ENCODE measurements at regions not wholly inside any gene's neighbourhood (a gene's known extent, or its start where the extent isn't known, plus 50 kb on each side); places are given as distances from the start of the nearest gene placed in this dataset.
"Not testable (repeated sequence)": the region's sequence is repeated elsewhere in the genome, so short reads cannot be mapped to it uniquely, and the experiment has no call there.

DNA sequence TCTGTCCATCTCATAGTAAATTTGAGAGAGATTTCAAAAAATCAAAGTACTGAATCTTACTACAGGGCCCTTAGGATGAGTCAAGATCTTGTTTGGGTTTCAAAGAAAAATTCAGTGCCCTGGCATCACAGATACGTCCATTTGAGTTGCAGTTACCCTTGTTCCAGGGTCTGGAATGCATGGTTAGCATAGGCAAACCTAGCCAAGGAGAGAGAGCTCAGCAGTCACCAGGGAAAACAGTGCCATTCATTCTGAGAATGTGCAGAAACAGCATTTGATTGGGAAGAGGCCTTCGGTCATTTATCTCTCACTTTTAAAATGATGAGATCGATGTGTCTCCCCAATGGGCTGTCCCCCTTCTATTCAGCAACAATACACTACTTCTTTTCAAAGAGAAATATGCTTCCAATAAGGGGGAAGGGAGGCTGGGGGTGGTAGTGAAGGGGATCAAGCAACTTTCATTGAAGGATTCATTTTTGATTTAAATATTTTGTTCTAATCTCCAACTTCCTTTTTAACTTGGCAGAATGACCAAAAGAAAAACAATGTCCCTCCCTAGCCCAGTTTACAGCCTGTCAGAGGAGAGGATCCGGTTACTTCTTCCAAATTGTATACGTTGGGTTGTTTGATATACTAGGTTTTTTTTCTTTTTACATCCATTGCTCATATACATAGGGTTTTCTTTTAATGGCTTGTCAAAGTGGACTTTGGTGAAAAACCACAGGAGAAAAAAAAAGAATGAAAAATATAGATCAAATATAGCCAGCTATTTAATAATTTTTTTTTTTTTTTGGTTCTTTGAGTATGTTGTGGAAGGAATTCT, 491.1 kb downstream of the CCDC171 start:
- Mint-ChIP-seq H3K9me3 (peaks cover 0 to 4% (median 2%) of the 10 kb centered on the region in 3 donors), H3K4me3 (no peak overlapping the region), H3K27me3 (no peaks in the 10 kb centered on the region), H3K27ac (no peak overlapping the region), H3K36me3 (no peaks in the 10 kb centered on the region), H3K4me1 (no peaks in the 10 kb centered on the region)

DNA sequence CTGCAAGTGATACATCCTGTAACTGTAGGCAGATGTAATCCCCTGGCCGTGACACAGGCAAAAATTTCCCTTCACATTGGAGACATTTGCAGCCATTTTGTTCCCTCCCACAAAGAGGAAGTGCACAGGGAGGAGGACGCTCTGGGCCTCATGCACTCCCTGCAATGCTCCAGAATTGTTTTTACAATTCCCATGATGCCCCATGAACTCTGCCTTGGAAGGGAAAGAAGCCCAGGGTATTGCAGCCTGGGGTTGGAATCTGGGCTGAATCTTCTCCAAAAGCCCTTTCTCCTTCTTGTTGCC, 491.7 kb downstream of the CCDC171 start:
- H3K4me3 Mint-ChIP-seq = no peak overlapping the region
- no peaks in the 10 kb centered on the region for H3K27me3 Mint-ChIP-seq
- peaks cover 0 to 4% (median 2%) of the 10 kb centered on the region in 3 donors for H3K9me3 Mint-ChIP-seq
- H3K4me1 Mint-ChIP-seq = no peaks in the 10 kb centered on the region
- peak overlapping the region in 1 of 3 donors; percentile 33 for H3K27ac Mint-ChIP-seq
- H3K36me3 Mint-ChIP-seq = no peaks in the 10 kb centered on the region

DNA sequence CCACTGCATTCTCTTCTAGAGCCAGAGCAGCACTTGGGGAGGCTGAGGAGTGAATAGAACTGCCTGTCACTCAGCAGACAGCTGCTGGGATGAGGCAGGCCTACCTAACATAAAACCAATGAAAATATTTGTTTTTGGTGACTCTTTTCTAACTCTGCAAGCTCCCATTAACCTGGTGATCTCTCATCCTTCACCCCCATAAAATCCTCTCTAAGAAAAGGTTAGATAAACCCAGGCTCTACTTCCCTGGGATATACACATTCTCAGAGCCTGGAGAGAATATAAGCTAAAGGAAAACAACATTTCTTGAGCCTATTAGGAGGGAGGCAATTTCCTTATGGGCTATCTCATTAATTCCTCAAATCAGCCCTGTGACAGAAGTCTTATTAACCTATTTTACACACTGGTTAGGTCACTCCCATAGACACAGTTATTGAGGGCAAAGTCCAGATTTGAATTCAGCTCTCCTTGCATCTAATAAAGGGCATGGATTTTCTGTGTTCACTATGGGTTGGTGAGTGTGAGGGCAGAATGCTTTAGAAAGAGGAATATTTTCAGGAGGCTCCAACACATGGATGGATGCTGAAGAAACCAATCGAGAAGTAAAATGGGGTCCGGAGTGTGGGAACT, 492.9 kb downstream of the CCDC171 start:
- H3K4me3 Mint-ChIP-seq = no peak overlapping the region
- no peaks in the 10 kb centered on the region for H3K36me3 Mint-ChIP-seq
- no peaks in the 10 kb centered on the region for H3K27me3 Mint-ChIP-seq
- no peak overlapping the region for H3K27ac Mint-ChIP-seq
- peaks cover 0 to 4% (median 2%) of the 10 kb centered on the region in 3 donors for H3K9me3 Mint-ChIP-seq
- no peaks in the 10 kb centered on the region for H3K4me1 Mint-ChIP-seq

DNA sequence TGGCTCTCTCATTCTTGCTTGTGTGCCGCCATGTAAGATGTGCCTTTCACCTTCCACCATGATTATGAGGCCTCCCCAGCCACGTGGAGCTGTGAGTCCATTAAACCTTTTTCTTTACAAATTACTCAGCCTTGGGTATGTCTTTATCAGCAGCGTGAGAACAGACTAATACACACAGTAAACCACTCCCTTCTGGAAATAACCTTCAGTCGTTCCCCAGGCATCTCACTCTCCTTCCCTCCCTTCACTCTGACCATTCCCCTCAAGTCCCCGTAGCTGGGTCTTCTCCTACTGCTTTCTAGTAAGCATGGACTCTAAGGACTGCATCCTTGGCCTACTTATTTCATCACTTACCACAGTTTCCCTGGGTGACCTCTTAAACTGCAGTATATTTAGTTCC, 493.9 kb downstream of the CCDC171 start:
- H3K4me3 Mint-ChIP-seq = no peak overlapping the region
- no peaks in the 10 kb centered on the region for H3K36me3 Mint-ChIP-seq
- no peaks in the 10 kb centered on the region for H3K4me1 Mint-ChIP-seq
- peaks cover 0 to 4% (median 0%) of the 10 kb centered on the region in 3 donors for H3K9me3 Mint-ChIP-seq
- no peaks in the 10 kb centered on the region for H3K27me3 Mint-ChIP-seq
- H3K27ac Mint-ChIP-seq = no peak overlapping the region

DNA sequence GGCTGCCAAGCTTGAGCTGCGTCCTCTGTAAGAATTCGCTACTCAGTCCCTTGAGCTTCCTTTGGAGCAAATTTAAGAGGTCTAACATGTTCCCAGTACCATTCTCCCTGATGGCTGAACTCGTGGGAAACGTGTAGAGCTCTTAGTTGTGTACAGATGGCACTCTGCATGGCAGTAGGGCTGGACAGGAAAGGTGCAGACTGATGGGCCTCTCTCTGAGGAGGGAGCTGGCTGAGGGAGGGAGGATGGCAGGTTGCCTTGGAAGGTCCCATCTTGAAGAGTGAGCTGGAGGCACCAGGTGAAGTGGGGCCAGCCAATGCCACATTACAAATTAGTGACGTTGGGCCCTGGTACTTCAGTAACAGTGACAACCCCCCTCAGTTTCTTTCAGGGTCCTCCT, 495.3 kb downstream of the CCDC171 start:
- peaks cover 0 to 2% (median 0%) of the 10 kb centered on the region in 3 donors for H3K4me1 Mint-ChIP-seq
- no peaks in the 10 kb centered on the region for H3K36me3 Mint-ChIP-seq
- H3K27me3 Mint-ChIP-seq = no peaks in the 10 kb centered on the region
- H3K4me3 Mint-ChIP-seq = no peak overlapping the region
- H3K9me3 Mint-ChIP-seq = peaks cover 0 to 4% (median 3%) of the 10 kb centered on the region in 3 donors
- H3K27ac Mint-ChIP-seq = no peak overlapping the region

DNA sequence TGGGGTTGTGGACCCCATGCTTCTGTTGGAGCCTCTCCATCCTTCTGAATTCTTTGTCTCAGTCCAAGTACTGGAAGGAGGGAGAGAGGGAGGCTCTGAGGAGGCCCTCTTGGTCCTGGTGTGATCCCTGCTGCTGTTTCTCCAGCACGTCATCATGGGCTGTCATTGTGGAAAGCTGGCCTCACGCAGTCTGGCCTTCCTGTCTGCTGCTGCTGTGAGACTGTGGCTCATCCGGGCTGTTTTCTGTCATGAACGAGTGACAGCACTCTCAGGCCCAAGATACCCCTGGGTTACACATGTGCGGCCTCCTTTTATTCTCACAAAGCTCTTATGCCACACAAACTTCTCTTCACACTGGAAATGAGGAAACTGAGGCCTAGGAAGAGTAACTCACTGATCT, 499.3 kb downstream of the CCDC171 start:
- no peak overlapping the region for H3K27ac Mint-ChIP-seq
- peaks cover 0 to 4% (median 0%) of the 10 kb centered on the region in 3 donors for H3K4me1 Mint-ChIP-seq
- H3K4me3 Mint-ChIP-seq = no peak overlapping the region
- no peaks in the 10 kb centered on the region for H3K36me3 Mint-ChIP-seq
- H3K9me3 Mint-ChIP-seq = peaks cover 0 to 4% (median 3%) of the 10 kb centered on the region in 3 donors
- peaks cover 2% of the 10 kb centered on the region for H3K27me3 Mint-ChIP-seq

DNA sequence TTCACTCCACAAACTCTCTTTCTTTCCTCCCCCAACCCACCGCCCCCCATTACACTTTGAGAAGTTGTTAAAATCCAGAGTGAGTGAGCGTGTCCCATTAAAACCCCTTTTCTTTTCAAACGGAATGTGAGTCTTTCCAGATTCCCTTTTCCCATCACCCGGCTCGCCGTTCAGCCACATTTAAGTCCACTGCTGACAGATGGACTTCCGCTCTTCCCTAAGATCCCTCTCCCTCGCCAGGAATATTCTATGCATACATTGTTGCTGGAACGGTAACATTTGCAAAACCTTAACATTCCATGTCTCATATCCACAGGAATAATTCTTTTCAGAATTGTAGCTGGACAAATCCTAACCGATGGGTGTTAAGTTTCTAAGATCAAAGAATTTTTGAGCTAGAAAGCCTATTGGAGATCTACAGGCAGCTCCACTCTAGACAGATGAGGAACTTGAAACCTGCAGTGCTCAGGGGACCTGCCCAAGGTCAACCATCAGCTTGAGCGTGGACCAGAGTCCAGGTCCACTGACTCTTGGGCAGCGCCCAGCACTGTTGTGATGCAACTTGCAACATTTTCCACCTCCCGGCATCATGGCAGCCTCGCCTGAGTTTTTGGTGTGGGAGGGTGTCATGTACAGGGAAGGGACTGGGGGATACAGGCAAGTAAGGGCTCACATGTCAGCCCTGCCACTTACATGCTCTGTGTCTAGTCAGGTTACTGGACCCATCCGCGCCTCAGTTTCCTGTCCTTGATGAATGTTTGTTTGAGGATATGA, 500.1 kb downstream of the CCDC171 start:
- Mint-ChIP-seq H3K27ac (no peak overlapping the region), H3K4me3 (no peak overlapping the region), H3K4me1 (peaks cover 0 to 4% (median 0%) of the 10 kb centered on the region in 3 donors), H3K9me3 (peaks cover 0 to 3% (median 0%) of the 10 kb centered on the region in 3 donors), H3K36me3 (no peaks in the 10 kb centered on the region), H3K27me3 (peaks cover 2% of the 10 kb centered on the region)

DNA sequence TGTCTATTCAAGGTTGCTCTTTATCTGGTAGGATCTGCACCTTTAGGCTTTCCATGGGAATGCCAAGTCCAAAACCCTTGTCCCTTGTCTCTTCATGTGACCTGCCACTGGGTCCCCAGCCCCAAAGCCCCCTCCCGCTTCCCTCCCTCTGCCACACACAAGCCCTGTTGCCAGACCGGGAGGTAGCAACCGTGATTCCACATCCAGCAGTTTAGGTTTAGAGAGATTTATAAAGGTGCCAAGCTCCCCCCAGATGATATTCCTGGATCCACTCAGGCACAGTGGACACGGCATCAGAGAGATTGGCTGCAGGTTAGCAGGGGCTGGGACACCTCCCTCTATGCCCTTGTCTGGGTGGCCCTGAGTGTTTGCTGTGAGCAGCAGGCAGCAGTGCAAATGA, 504.7 kb downstream of the CCDC171 start:
- H3K27ac Mint-ChIP-seq = no peak overlapping the region
- H3K27me3 Mint-ChIP-seq = peaks cover 2% of the 10 kb centered on the region
- H3K9me3 Mint-ChIP-seq = peaks cover 0 to 2% (median 0%) of the 10 kb centered on the region in 3 donors
- no peak overlapping the region for H3K4me3 Mint-ChIP-seq
- no peaks in the 10 kb centered on the region for H3K36me3 Mint-ChIP-seq
- H3K4me1 Mint-ChIP-seq = peaks cover 0 to 5% (median 0%) of the 10 kb centered on the region in 3 donors

DNA sequence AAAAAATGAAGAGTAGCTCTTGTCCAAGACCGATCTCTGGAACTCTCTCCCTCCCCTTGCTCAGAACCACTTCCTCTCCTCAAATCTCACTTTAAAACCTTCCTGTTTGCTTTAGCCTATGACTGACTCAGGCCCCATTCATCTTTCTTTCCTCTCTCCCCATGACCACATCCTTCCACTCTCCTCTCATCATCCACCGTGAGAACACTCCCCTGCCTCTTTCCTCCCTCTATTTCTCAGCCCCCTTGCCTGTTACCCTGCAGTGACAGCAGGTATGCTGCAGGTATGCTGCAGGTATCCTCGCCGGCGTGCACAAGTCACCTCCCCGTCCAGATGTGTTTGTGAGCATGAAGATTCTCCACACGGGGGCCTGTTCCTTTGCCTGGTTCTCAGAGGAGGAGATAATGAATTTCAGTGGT, 505.3 kb downstream of the CCDC171 start:
- H3K27ac Mint-ChIP-seq = no peak overlapping the region
- no peaks in the 10 kb centered on the region for H3K36me3 Mint-ChIP-seq
- H3K9me3 Mint-ChIP-seq = peaks cover 0 to 2% (median 0%) of the 10 kb centered on the region in 3 donors
- H3K4me1 Mint-ChIP-seq = peaks cover 0 to 4% (median 0%) of the 10 kb centered on the region in 3 donors
- peaks cover 2% of the 10 kb centered on the region for H3K27me3 Mint-ChIP-seq
- H3K4me3 Mint-ChIP-seq = no peak overlapping the region

DNA sequence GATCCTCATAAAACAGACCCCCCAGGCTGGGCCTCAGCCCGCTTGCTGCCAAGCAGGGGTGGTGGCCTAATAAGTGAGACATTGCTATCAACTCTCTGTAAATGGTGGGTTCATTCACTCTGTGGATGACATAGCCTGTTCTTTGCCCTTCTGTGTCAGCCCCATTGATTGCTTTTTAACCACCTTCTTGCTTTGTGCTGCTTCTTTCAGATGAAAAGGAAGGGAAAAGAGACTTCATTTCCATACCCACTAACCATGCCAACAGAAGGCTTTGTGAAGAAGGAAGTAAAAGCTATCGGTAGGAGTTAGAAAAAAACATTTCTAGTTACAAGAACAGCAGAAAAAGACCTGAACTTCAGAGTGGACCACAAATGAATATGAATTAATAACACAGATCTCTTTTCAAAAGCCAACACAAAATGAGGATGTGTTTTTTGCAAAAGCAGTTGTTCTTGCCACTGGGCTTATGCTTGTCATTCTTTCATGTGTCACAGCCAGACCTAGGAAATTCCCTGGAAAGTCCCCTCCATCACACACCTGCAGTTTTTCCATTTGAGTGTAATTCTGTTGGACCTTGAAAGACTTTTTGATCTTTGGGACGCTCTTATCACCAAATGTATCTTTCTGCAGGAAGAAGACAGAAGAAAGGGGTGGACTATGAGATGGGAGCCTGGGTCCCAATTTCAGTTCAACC, 507.7 kb downstream of the CCDC171 start:
- Mint-ChIP-seq H3K4me1 (peaks cover 0 to 4% (median 0%) of the 10 kb centered on the region in 3 donors), H3K27ac (no peak overlapping the region), H3K9me3 (peaks cover 0 to 2% (median 0%) of the 10 kb centered on the region in 3 donors), H3K27me3 (no peaks in the 10 kb centered on the region), H3K36me3 (no peaks in the 10 kb centered on the region), H3K4me3 (no peak overlapping the region)

DNA sequence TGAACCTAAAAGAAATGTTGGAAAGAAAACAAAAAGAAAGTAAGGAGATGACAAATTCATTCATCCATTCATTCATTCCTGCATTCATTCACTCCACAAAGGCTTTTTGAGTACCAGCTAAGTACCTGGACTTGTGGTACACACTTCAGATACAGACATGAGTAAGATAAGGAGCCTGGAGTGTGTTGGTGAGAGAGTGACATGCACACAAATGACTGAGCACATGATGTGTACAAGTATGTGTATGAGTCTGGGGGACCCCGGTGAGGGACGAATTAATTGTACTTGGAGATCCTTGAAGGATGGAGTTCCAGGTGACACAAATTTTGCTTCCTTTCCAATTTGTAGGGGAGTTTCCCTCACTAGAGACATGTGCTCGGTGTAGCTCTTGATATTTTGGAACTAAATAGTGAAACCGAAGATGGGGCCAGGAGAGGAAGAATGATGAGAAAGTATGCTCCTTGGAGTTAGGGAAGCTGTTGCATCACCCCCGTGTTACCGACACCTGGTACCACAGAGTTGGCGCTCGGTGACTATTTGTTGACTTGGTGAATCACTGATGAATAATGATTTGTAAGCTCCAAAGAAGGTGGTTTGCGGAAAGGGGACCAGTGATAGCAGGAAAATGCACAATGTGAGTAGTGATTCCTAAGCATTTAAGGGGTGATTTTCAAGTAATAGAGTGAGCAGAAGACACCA, 509.8 kb downstream of the CCDC171 start:
- H3K4me3 Mint-ChIP-seq = peak overlapping the region in 1 of 4 donors; percentile 17
- peaks cover 0 to 2% (median 0%) of the 10 kb centered on the region in 3 donors for H3K9me3 Mint-ChIP-seq
- peaks cover 0 to 2% (median 0%) of the 10 kb centered on the region in 3 donors for H3K4me1 Mint-ChIP-seq
- H3K36me3 Mint-ChIP-seq = no peaks in the 10 kb centered on the region
- no peak overlapping the region for H3K27ac Mint-ChIP-seq
- H3K27me3 Mint-ChIP-seq = no peaks in the 10 kb centered on the region

DNA sequence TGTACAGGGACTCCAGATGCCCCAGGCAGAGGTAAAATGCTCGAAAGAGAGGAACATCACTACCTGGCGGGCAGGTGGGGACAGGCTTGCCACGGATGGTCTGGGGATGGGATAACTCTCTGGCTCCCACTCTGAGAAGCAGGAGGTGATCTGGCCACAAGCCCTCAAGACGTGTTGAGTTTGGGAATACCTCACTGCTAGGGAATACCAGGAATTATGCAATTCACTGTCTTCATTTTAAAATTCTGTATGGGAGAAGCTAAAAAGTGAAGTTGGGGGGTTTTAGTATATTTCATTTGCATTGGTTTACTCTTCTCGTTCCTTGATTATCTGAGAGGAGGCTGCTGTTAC, 510.4 kb downstream of the CCDC171 start:
- H3K27me3 Mint-ChIP-seq = no peaks in the 10 kb centered on the region
- no peak overlapping the region for H3K27ac Mint-ChIP-seq
- H3K36me3 Mint-ChIP-seq = no peaks in the 10 kb centered on the region
- peaks cover 0 to 2% (median 0%) of the 10 kb centered on the region in 3 donors for H3K9me3 Mint-ChIP-seq
- H3K4me1 Mint-ChIP-seq = peaks cover 0 to 2% (median 0%) of the 10 kb centered on the region in 3 donors
- H3K4me3 Mint-ChIP-seq = peak overlapping the region in 1 of 4 donors; percentile 17

DNA sequence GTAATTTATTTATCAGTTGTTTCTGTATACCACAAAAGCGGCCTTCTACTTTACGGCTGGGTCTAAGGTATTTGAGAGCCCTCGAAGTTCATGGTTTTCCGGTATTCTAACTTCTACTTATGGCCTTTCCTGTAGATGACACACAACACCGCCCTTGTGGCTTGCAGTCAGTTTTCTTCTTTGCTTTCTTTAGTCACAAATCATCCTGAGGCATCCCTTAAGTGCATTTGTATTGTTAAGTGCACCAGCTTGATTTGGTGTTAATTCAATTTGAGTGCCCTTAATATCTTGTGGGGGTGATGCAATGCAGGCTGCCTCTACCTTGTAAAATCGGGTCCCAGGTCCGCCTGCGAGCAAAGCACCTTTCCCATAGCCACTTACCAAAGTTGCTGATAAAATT, 511.9 kb downstream of the CCDC171 start:
- no peak overlapping the region for H3K27ac Mint-ChIP-seq
- peaks cover 0 to 2% (median 0%) of the 10 kb centered on the region in 3 donors for H3K4me1 Mint-ChIP-seq
- H3K9me3 Mint-ChIP-seq = peaks cover 0 to 4% (median 4%) of the 10 kb centered on the region in 3 donors
- no peaks in the 10 kb centered on the region for H3K27me3 Mint-ChIP-seq
- no peak overlapping the region for H3K4me3 Mint-ChIP-seq
- no peaks in the 10 kb centered on the region for H3K36me3 Mint-ChIP-seq

DNA sequence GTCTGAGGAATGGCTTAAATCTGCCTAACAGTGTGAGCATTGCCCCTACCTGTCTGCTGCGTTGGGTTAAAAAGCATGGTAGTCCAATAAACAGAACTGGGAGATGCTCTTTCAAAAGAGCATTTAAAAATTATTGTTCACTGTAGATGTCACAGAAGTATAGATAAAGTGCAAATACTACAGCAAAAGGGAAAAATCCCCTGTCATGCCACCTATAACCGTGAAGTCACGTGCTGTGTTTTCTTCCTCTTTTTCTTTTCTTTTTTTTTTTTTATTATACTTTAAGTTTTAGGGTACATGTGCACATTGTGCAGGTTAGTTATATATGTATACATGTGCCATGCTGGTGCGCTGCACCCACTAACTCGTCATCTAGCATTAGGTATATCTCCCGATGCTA, 513.4 kb downstream of the CCDC171 start:
- H3K9me3 Mint-ChIP-seq, H3K27me3 Mint-ChIP-seq, H3K27ac Mint-ChIP-seq, H3K36me3 Mint-ChIP-seq, H3K4me3 Mint-ChIP-seq, H3K4me1 Mint-ChIP-seq: not testable (repeated sequence)

All from IgD-negative memory B cell (primary cell).